DMS53 treated with DMSO at 0.1 percent for 48 hours (cell line): ENCODE measurements at regions not wholly inside any gene's neighbourhood (a gene's known extent, or its start where the extent isn't known, plus 50 kb on each side); places are given as distances from the start of the nearest gene placed in this dataset.
A peak's percentile ranks its signal among the peaks of the same experiment; 100 is the strongest.

Source experiments
- DNase-seq: peaks from one replicate; lab custom pipeline; 2025; ENCODE audit not compliant: unreplicated experiment; lab: John Stamatoyannopoulos, UW

- no peak for DNase-seq
Observed at GRCh38 chr7:89401099-89401498, 605.6 kb upstream of the TEX47 start.

GRCh38 chr7:89401690-89402089 lies 606.2 kb upstream of the TEX47 start:
- DNase-seq, result no peak

- DNase-seq, result no peak
Observed at GRCh38 chr7:89451911-89452310, 656.4 kb upstream of the TEX47 start.

- no peak for DNase-seq
Observed at GRCh38 chr7:89456556-89456955, 661.0 kb upstream of the TEX47 start.

GRCh38 chr7:89458114-89458513 lies 662.6 kb upstream of the TEX47 start:
- no peak for DNase-seq

- DNase-seq, result no peak
Observed at GRCh38 chr7:89474456-89474855, 678.9 kb upstream of the TEX47 start.

GRCh38 chr7:89477991-89478390 lies 676.3 kb upstream of the STEAP1 start:
- DNase-seq, result no peak

- no peak for DNase-seq
Observed at GRCh38 chr7:89495704-89496103, 658.6 kb upstream of the STEAP1 start.

GRCh38 chr7:89500084-89500483 lies 654.2 kb upstream of the STEAP1 start:
- DNase-seq, result no peak

- no peak for DNase-seq
Observed at GRCh38 chr7:89503281-89503680, 651.0 kb upstream of the STEAP1 start.

GRCh38 chr7:89507034-89507433 lies 647.2 kb upstream of the STEAP1 start:
- DNase-seq, result no peak

- DNase-seq, result no peak
Observed at GRCh38 chr7:89511900-89512299, 642.4 kb upstream of the STEAP1 start.

- DNase-seq, result no peak
Observed at GRCh38 chr7:89514970-89515369, 639.3 kb upstream of the STEAP1 start.

GRCh38 chr7:89517815-89518214 lies 636.5 kb upstream of the STEAP1 start:
- DNase-seq, result no peak

- no peak for DNase-seq
Observed at GRCh38 chr7:89549768-89550167, 604.5 kb upstream of the STEAP1 start.

GRCh38 chr7:89554209-89554608 lies 600.1 kb upstream of the STEAP1 start:
- no peak for DNase-seq

- no peak for DNase-seq
Observed at GRCh38 chr7:89559596-89559995, 594.7 kb upstream of the STEAP1 start.

GRCh38 chr7:89563597-89563996 lies 590.7 kb upstream of the STEAP1 start:
- no peak for DNase-seq

- DNase-seq, result no peak
Observed at GRCh38 chr7:89584896-89585295, 569.4 kb upstream of the STEAP1 start.

GRCh38 chr7:89593125-89593524 lies 561.1 kb upstream of the STEAP1 start:
- DNase-seq, result peak; percentile 65

- no peak for DNase-seq
Observed at GRCh38 chr7:89602984-89603383, 551.3 kb upstream of the STEAP1 start.

- DNase-seq, result no peak
Observed at GRCh38 chr7:89605362-89605761, 548.9 kb upstream of the STEAP1 start.

GRCh38 chr7:89606511-89606910 lies 547.8 kb upstream of the STEAP1 start:
- no peak for DNase-seq

GRCh38 chr7:89607792-89608191 lies 546.5 kb upstream of the STEAP1 start:
- DNase-seq, result no peak
